Nephron progenitor cell (in vitro differentiated cells): ENCODE measurements at regions not wholly inside any gene's neighbourhood (a gene's known extent, or its start where the extent isn't known, plus 50 kb on each side); places are given as distances from the start of the nearest gene placed in this dataset.
A peak's percentile ranks its signal among the peaks of the same experiment; 100 is the strongest.

Experiments
- DNase-seq: peaks from one replicate; pipeline ENCODE4 v3.0.0; 2021
- H3K27ac Mint-ChIP-seq: 2 replicates; pipeline ENCODE4 v1.8.0; 2021; ENCODE audit warnings: mild to moderate bottlenecking, moderate library complexity, mixed read lengths
- H3K27me3 Mint-ChIP-seq: 2 replicates; pipeline ENCODE4 v1.8.0; 2021; ENCODE audit warnings: mild to moderate bottlenecking, low read depth, mixed read lengths; ENCODE audit not compliant: poor library complexity
- H3K36me3 Mint-ChIP-seq: 2 replicates; pipeline ENCODE4 v1.8.0; 2021; ENCODE audit warnings: low read depth, mixed read lengths
- H3K4me1 Mint-ChIP-seq: 2 replicates; pipeline ENCODE4 v1.8.0; 2021; ENCODE audit warnings: mixed read lengths
- H3K4me3 Mint-ChIP-seq: 2 replicates; pipeline ENCODE4 v1.8.0; 2021; ENCODE audit warnings: mild to moderate bottlenecking, moderate library complexity, mixed read lengths
- H3K9me3 Mint-ChIP-seq: 2 replicates; pipeline ENCODE4 v1.8.0; 2021; ENCODE audit warnings: mild to moderate bottlenecking, moderate library complexity, mixed read lengths
- CTCF ChIP-seq: fragments of 200-600 bp; sonication (generic); IDR thresholded peaks from 2 replicates; pipeline ENCODE4 v1.5.0; 2021; ENCODE audit warnings: antibody characterized with exemption

DNA sequence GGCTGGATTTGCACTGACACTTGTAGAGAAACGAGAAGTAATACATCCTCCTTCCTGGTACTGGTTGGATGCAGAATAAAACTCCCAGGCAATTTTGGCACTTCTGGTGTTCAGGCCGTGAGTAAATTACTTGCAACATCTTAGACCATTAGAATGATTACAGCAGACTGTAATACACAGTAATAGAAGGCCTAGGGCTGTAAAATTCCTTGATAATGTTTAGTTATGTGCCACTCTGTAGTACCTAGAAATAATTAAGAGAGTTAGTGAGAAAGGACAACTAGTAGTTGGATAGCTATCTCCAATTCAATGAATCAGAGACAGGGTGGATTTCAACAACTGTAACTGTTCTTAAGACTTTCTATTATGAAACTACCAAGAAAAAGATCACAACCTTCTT, 356.3 kb upstream of the SETBP1 start:
- Mint-ChIP-seq H3K9me3 (peaks cover 5% of the 10 kb centered on the region), H3K4me1 (no peaks in the 10 kb centered on the region)
- TF ChIP-seq CTCF, result no peak

GRCh38 chr18:44325903-44326635, 354.6 kb upstream of the SETBP1 start:
- peaks cover 5% of the 10 kb centered on the region for H3K9me3 Mint-ChIP-seq
- peak; percentile 72 for DNase-seq
- no peak overlapping the region for H3K27ac Mint-ChIP-seq
- H3K36me3 Mint-ChIP-seq, result no peaks in the 10 kb centered on the region
- no peaks in the 10 kb centered on the region for H3K4me1 Mint-ChIP-seq
- TF ChIP-seq CTCF, result peak; percentile 62
- peaks cover 4% of the 10 kb centered on the region for H3K27me3 Mint-ChIP-seq
- no peak overlapping the region for H3K4me3 Mint-ChIP-seq

More for the DNA sequence above, 356.3 kb upstream of the SETBP1 start:
- H3K27ac Mint-ChIP-seq, result no peak overlapping the region
- peaks cover 4% of the 10 kb centered on the region for H3K27me3 Mint-ChIP-seq
- no peaks in the 10 kb centered on the region for H3K36me3 Mint-ChIP-seq
- H3K4me3 Mint-ChIP-seq, result no peak overlapping the region
- no peak for DNase-seq

DNA sequence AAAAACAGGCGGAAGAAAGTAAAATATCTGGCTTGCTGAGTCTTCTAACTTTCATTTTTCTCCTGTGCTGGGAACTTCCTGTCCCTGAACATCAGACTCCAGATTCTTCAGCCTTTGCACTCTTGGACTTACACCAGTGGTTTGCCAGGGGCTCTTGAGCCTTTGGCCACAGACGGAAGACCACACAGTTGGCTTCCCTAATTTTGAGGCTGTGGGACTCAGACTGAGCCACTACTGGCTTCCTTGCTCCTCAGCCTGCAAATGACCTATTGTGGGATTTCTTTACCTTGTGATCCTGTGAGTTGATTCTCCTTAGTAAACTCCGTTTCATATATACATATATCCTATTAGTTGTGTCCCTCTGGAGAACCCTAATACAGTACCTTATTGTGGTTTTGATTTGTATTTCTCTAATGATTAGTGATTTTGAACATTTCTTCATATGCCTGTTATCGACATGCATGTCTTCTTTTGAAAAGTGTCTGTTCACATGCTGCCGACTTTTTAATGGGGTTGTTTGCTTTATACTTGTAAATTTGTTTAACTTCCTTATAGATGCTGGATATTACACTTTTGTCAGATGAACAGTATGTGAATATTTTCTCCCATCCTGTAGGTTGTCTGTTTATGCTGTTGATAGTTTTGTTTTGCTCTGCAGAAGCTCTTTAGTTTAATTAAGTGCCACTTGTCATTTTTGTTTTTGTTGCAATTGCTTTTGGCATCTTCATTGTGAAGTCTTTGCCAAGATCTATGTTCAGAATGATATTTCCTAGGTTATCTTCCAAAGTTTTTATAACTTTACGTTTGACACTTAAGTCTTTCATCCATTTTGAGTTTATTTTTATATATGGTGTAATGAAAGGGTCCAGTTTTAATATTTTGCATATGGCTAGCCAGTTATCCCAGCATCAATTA, 348.8 kb upstream of the SETBP1 start:
- Mint-ChIP-seq H3K9me3 (no peaks in the 10 kb centered on the region), H3K27me3 (no peaks in the 10 kb centered on the region), H3K4me1 (no peaks in the 10 kb centered on the region), H3K27ac (no peak overlapping the region), H3K4me3 (no peak overlapping the region), H3K36me3 (no peaks in the 10 kb centered on the region)
- no peak for DNase-seq
- no peak for TF ChIP-seq CTCF

DNA sequence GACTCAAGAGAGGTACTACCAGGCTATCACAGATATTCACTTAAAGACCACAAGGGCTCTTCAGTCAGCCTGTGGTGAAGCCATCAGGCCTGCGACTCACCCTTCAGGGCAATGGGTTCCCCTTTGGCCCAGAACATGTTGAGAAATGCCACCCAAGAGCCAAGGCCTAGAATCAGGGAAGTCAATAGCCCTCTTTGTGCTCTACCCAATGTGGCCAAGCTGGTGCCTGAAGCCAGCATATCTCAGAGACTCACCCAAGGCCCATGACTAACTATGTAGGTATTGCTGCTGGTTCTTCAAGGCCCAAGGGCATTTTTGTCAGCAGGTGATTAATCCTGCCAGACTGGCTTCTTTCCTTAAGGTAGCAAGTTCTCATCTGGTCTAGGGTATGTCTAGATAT, 338.9 kb upstream of the SETBP1 start:
- H3K36me3 Mint-ChIP-seq, result no peaks in the 10 kb centered on the region
- H3K9me3 Mint-ChIP-seq, result peaks cover 26% of the 10 kb centered on the region
- no peaks in the 10 kb centered on the region for H3K27me3 Mint-ChIP-seq
- no peak for TF ChIP-seq CTCF
- no peaks in the 10 kb centered on the region for H3K4me1 Mint-ChIP-seq
- H3K27ac Mint-ChIP-seq, result no peak overlapping the region
- no peak overlapping the region for H3K4me3 Mint-ChIP-seq
- no peak for DNase-seq

DNA sequence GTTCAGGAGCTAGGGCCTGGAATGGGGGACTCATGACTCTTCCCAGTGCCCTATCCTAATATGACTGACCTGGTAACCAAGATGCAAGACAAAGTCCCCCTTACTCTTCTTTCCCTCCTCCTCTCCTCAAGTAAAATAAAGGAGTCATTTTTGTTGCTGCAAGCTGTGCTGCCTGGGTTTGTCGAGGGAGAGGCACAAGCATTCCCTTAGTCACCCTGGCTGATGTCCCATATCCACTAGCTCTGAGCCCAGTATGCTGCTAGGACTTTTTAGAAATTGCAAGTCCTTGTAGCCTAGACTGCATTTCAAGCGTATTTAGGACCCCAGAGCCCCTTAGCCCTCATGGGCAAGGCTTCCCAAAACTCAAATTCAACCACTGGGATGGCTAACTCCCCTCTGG, 338.5 kb upstream of the SETBP1 start:
- DNase-seq, result no peak
- Mint-ChIP-seq H3K9me3 (peaks cover 26% of the 10 kb centered on the region), H3K27ac (no peak overlapping the region), H3K4me3 (no peak overlapping the region), H3K36me3 (no peaks in the 10 kb centered on the region), H3K27me3 (no peaks in the 10 kb centered on the region), H3K4me1 (no peaks in the 10 kb centered on the region)
- no peak for TF ChIP-seq CTCF
